NCI-H146 treated with DMSO at 0.1 percent for 48 hours (cell line): ENCODE measurements at regions not wholly inside any gene's neighbourhood (a gene's known extent, or its start where the extent isn't known, plus 50 kb on each side); places are given as distances from the start of the nearest gene placed in this dataset.

Source experiments
- DNase-seq: peaks from one replicate; lab custom pipeline; 2025; ENCODE audit not compliant: unreplicated experiment; lab: John Stamatoyannopoulos, UW

DNA sequence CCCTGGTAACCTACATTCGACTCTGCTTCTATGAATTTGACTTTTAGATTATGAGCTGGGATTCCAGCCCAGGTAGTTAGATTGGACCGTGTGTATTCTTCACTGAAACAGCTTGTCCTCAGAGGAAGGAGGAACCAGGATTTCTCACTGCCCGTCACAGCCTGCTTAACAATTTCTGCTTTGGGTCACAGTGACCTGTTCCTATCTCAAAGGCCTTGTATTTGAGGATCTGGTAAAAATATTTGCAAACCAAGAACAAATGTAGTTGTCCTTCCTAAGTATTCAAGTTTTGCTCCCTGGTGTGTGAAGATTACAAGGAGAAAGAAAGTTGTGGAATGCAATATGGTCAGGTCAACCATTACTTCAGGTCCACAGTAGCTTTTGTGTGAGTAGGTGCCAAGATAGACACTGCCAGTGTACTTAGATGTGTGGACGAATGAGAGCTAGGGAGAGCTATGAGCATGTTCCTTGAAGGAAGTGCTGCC lies 55.1 kb downstream of the KIF4B start:
- DNase-seq: no peak

- no peak for DNase-seq
Observed at GRCh38 chr5:155069961-155070360, 56.4 kb downstream of the KIF4B start.

GRCh38 chr5:155070781-155071180 lies 57.2 kb downstream of the KIF4B start:
- DNase-seq: no peak

DNA sequence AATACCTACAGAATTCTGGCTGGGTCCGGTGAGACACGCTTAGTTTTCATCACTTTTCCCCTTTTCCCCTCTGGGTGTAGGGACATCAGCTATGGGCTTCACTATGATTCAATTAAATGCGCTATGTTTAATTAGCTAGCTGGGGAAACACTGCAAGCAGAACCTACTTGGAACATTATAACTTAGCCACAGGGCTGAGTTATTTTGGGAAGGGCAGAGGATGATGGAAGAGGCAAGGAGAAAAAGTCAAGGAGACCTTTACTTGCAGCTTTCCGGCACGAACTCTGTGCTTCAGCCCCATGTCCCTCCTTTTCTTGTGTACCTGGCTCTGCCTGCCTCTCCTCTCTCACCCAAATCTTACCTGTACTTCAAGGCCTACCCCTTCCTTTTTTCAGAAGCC lies 62.8 kb downstream of the KIF4B start:
- DNase-seq: no peak

- DNase-seq: no peak
Observed at GRCh38 chr5:155079698-155080097, 66.1 kb downstream of the KIF4B start.

GRCh38 chr5:155080721-155081120 lies 67.2 kb downstream of the KIF4B start:
- DNase-seq: no peak

GRCh38 chr5:155081618-155082017 lies 68.1 kb downstream of the KIF4B start:
- no peak for DNase-seq

GRCh38 chr5:155082401-155082800 lies 68.8 kb downstream of the KIF4B start:
- no peak for DNase-seq

- no peak for DNase-seq
Observed at GRCh38 chr5:155085282-155085989, 71.9 kb downstream of the KIF4B start.

GRCh38 chr5:155087036-155087435 lies 73.5 kb downstream of the KIF4B start:
- no peak for DNase-seq

- no peak for DNase-seq
Observed at GRCh38 chr5:155088811-155089210, 75.3 kb downstream of the KIF4B start.

- no peak for DNase-seq
Observed at GRCh38 chr5:155089643-155090042, 76.1 kb downstream of the KIF4B start.

DNA sequence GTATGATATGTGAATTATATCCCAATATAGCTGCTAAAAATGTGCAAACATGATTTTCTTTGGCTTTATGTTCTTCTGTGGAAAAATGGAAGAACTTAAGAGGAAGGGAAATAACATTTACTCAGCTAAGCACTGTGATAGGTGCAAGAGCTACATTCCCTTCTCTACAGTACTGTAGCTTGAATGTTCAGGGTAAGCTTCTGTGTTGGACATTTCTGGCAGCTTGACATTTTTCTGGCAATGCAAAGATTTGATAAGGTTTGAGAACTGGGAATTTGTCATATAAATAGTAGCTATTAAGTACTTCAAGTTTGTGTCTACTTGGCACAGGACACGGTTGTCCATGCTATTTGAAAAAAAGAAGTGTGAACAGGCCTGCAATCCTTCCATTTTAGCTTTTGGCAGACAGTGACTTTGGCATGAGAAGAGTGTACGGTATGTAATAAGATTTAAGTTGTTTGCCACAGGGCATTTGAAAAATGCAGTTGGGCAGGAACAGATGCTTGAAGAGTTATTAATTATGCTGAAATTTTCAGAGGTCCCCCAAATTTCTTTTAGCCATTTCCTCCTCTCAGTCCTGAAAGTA lies 77.6 kb downstream of the KIF4B start:
- no peak for DNase-seq

DNA sequence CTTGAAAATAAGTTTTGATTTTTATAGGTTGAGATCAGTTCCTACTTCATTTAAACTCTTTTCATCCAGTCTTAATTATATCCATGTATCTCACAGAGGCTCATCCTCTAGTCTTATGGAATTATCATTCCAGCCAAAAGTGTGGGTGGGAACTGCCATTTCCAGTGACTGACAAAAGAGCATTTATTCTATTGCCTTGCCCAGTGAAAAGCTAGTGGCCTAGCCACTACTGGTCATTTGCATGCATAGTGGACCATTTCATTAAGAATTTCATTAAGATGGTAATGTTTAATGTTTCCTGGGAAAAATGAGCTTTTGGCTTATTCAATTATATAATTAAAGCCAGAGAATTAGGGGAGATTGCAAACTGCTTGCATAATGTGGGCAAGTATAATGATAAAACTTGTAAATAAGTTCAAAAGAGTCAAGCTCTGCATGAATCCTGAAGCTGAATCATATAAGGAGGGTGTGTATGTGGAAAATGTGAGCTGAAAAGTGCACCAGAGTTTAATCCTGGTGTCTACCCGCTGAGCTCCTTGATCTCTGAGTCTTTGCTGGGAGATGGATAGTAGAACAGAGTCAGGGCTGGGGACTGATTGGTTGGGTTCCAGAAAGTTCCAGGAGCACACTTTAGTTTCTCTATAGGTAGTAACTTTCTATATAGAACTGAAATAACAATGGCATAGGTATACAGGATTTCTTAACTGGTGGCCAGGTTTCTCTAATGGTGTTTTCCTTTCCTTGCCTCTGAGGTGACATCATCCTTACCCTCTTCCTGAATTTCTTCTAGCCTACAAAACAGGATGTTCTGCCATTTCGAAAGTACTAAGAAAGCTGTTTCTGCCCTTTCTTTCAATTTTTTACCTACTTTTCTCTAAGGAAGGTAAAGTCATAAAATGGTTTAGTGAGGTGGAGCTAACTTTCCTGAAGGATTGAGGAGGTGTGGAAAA lies 78.5 kb downstream of the KIF4B start:
- no peak for DNase-seq

GRCh38 chr5:155094455-155094854 lies 80.9 kb downstream of the KIF4B start:
- no peak for DNase-seq

DNA sequence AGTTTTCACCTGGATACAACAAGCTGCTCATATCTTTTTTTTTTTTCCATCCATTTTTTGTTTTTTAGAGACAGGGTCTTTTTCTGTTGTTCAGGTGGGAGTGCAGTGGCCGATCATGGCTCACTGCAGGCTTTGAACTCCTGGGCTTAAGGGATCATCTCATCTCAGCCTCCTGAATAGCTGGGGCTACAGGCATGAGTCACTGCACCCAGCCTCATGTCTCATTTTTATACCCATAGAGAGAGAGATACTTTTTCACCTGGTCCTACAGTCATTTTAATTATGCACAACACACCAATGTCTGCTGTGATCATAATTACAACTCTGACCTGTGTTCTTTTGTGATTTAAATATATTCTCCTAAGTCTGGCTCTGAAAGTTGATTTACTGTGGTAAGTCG lies 84.4 kb downstream of the KIF4B start:
- no peak for DNase-seq

DNA sequence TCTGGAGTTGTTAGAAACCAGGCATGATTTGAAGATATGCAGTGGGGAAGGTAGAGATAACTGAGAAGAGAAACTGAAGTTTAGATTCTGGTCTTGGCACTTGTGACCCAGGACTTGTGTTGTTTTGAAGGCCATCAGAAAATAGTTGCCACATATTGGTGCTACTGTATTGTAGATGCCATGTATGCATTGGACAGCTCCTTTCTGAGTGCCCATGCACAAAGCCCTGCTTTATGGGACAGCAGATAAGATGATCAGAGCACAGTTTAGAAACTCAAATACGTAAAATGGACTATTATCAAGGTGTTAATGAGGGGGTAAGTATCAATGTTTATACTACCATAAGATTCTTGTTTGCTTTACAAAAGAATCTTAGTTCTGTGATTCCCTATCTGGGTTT lies 84.9 kb downstream of the KIF4B start:
- DNase-seq: no peak

- no peak for DNase-seq
Observed at GRCh38 chr5:155101697-155102096, 88.1 kb downstream of the KIF4B start.

DNA sequence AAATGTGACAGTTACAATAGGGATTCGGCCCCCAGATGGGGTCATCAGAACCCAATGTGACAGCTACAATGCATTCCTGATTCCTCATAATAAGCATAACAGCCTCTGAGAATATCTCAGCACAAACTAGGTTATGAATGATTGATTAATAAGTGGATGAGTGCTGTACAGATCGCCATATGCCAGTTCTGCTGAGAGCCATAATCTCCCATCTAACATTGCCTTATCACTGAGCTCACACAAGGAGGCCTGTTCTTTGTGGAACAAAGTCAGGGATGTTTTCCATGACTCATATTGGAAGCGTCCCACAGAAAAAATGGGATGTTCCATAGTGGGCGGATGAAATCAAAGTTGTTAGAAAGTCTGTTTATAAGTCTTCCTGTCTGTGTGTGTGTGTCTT lies 89.6 kb downstream of the KIF4B start:
- DNase-seq: no peak

DNA sequence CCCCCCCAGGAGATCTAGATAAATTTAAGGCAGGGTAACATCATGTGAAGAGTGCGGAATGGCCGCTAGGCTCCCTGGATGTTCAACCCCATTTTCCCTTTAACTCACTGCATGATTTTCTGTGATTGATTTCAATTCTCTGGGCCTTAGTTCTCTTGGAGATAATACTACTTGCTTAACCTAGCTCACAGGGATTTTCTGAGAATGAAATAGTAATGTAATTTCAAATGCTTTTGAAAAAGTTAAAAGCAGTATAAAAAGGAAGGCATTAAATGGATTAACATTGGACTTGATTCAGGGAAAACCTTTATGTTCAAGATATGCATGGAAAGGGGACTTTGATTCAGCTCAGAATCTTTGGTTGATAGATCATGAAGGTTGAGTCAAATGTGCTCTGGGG lies 90.9 kb downstream of the KIF4B start:
- DNase-seq: no peak

- no peak for DNase-seq
Observed at GRCh38 chr5:155106221-155106620, 92.7 kb downstream of the KIF4B start.

DNA sequence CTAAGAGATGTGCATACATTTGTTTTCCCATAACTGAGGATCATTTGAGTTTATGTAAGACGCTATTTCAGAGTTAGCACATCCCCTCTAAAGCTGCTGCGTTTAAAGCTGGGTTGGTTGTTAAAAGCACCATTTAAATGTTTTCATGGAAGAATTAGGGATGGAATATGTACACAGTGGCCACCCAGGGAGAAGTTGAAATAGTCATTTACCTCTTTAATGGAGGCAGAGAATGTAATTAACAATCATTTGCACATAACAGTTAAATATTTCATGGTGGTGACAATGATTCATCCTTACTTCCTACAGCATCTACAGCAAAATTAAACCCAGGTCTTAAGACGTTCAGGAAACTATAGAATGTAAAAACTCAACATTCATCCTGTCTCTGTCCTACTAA lies 100.3 kb downstream of the KIF4B start:
- DNase-seq: no peak
